H9 (cell line): ENCODE measurements at regions not wholly inside any gene's neighbourhood (a gene's known extent, or its start where the extent isn't known, plus 50 kb on each side); places are given as distances from the start of the nearest gene placed in this dataset.

Source experiments
- DNase-seq: peaks from one replicate; pipeline ENCODE4 v3.0.0-alpha.2; 2017
- H2AFZ ChIP-seq: one replicate; pipeline ENCODE4 v1.6.1; 2013; ENCODE audit warnings: mild to moderate bottlenecking, low read length, control low read depth, moderate library complexity
- H2AK5ac ChIP-seq: 2 replicates; pipeline ENCODE4 v1.6.1; 2013; ENCODE audit warnings: low read length, control low read depth, mixed read lengths; ENCODE audit not compliant: insufficient read length
- H2BK120ac ChIP-seq: one replicate; pipeline ENCODE4 v1.6.1; 2013; ENCODE audit warnings: low read depth, mild to moderate bottlenecking, low read length, control low read depth, inconsistent platforms; ENCODE audit not compliant: poor library complexity, severe bottlenecking
- H2BK12ac ChIP-seq: 2 replicates; pipeline ENCODE4 v1.6.1; 2013; ENCODE audit warnings: low read length, control low read depth, mixed read lengths, low read depth; ENCODE audit not compliant: insufficient read length
- H2BK15ac ChIP-seq: 2 replicates; pipeline ENCODE4 v1.6.1; 2013; ENCODE audit warnings: low read depth, low read length, control low read depth
- H2BK20ac ChIP-seq: one replicate; pipeline ENCODE4 v1.6.1; 2013; ENCODE audit warnings: low read depth, mild to moderate bottlenecking, low read length, control low read depth, inconsistent platforms; ENCODE audit not compliant: poor library complexity, severe bottlenecking
- H2BK5ac ChIP-seq: 2 replicates; pipeline ENCODE4 v1.6.1; 2013; ENCODE audit warnings: low read length, control low read depth, mixed read lengths; ENCODE audit not compliant: insufficient read length
- H3K14ac ChIP-seq: 2 replicates; pipeline ENCODE4 v1.6.1; 2013; ENCODE audit warnings: low read length, control low read depth; ENCODE audit not compliant: insufficient read depth
- H3K18ac ChIP-seq: 2 replicates; pipeline ENCODE4 v1.6.1; 2013; ENCODE audit warnings: low read depth, mild to moderate bottlenecking, mixed read lengths, low read length, control low read depth; ENCODE audit not compliant: insufficient read length
- H3K23ac ChIP-seq: 2 replicates; pipeline ENCODE4 v1.6.1; 2013; ENCODE audit warnings: low read length, control low read depth, mixed read lengths, low read depth; ENCODE audit not compliant: insufficient read length
- H3K23me2 ChIP-seq: 2 replicates; pipeline ENCODE4 v1.6.1; 2013; ENCODE audit warnings: low read depth, mild to moderate bottlenecking, mixed read lengths, low read length, control low read depth; ENCODE audit not compliant: insufficient read length, poor library complexity, severe bottlenecking
- H3K27ac ChIP-seq: 2 replicates; pipeline ENCODE4 v1.5.1; 2013; ENCODE audit warnings: low read length, control low read depth, mixed read lengths, low read depth; ENCODE audit not compliant: insufficient read length
- H3K27me3 ChIP-seq: 2 replicates; pipeline ENCODE4 v1.6.1; 2013; ENCODE audit warnings: low read length, control low read depth, inconsistent platforms; ENCODE audit not compliant: insufficient read depth
- H3K4ac ChIP-seq: 2 replicates; pipeline ENCODE4 v1.6.1; 2013; ENCODE audit warnings: low read depth, mild to moderate bottlenecking, control low read depth, inconsistent platforms, low read length, moderate library complexity
- H3K4me1 ChIP-seq: 2 replicates; pipeline ENCODE4 v1.6.1; 2013; ENCODE audit warnings: low read length, control low read depth, inconsistent platforms; ENCODE audit not compliant: insufficient read depth
- H3K4me2 ChIP-seq: 2 replicates; pipeline ENCODE4 v1.6.1; 2013; ENCODE audit warnings: low read length, control low read depth, mixed read lengths; ENCODE audit not compliant: insufficient read length, insufficient read depth
- H3K56ac ChIP-seq: 2 replicates; pipeline ENCODE4 v1.6.1; 2013; ENCODE audit warnings: low read depth, mild to moderate bottlenecking, mixed read lengths, low read length, control low read depth; ENCODE audit not compliant: insufficient read length
- H3K79me1 ChIP-seq: 2 replicates; pipeline ENCODE4 v1.6.1; 2013; ENCODE audit warnings: low read depth, mild to moderate bottlenecking, moderate library complexity, low read length, control low read depth, inconsistent platforms; ENCODE audit not compliant: insufficient read depth, poor library complexity, severe bottlenecking
- H3K79me2 ChIP-seq: 2 replicates; pipeline ENCODE4 v1.6.1; 2013; ENCODE audit warnings: low read length, control low read depth, inconsistent platforms; ENCODE audit not compliant: insufficient read depth
- H3K9ac ChIP-seq: 2 replicates; pipeline ENCODE4 v1.6.1; 2013; ENCODE audit warnings: low read length, control low read depth, mixed read lengths; ENCODE audit not compliant: insufficient read length; ENCODE audit errors: extremely low read depth
- H3K9me3 ChIP-seq: one replicate; pipeline ENCODE4 v1.6.1; 2013; ENCODE audit warnings: low read depth, low read length, inconsistent platforms; ENCODE audit not compliant: control insufficient read depth
- H3T11ph ChIP-seq: one replicate; pipeline ENCODE4 v1.6.1; 2013; ENCODE audit warnings: mild to moderate bottlenecking, low read length, control low read depth, inconsistent platforms
- H4K20me1 ChIP-seq: one replicate; pipeline ENCODE4 v1.6.1; 2013; ENCODE audit not compliant: control insufficient read depth, insufficient read length, insufficient read depth
- H4K5ac ChIP-seq: 2 replicates; pipeline ENCODE4 v1.6.1; 2013; ENCODE audit warnings: low read depth, mild to moderate bottlenecking, mixed read lengths, low read length, control low read depth; ENCODE audit not compliant: insufficient read length
- H4K8ac ChIP-seq: replicated peaks from 2 replicates; pipeline ENCODE4 v1.6.1; 2013; ENCODE audit warnings: low read length, control low read depth, mixed read lengths, low read depth; ENCODE audit not compliant: insufficient read length
- H4K91ac ChIP-seq: 2 replicates; pipeline ENCODE4 v1.6.1; 2013; ENCODE audit warnings: low read depth, mild to moderate bottlenecking, moderate library complexity, mixed read lengths, low read length, control low read depth; ENCODE audit not compliant: insufficient read length
- H3K27ac Mint-ChIP-seq, 3 experiments: 2 replicates in 2 of 3; 3 replicates in 1 of 3; pipeline ENCODE4 v1.8.0; 2020 to 2021; ENCODE audit warnings: mixed read lengths in 3 of 3, mild to moderate bottlenecking in 1 of 3, moderate library complexity in 1 of 3
- H3K27me3 Mint-ChIP-seq: 2 replicates; pipeline ENCODE4 v1.8.0; 2021; ENCODE audit warnings: low read depth, mild to moderate bottlenecking, moderate library complexity, mixed read lengths
- H3K36me3 Mint-ChIP-seq, 3 experiments: 2 replicates in 2 of 3; 3 replicates in 1 of 3; pipeline ENCODE4 v1.8.0; 2020 to 2021; ENCODE audit warnings: low read depth in 3 of 3, mixed read lengths in 3 of 3; ENCODE audit not compliant: insufficient read depth in 1 of 3
- H3K4me1 Mint-ChIP-seq, 2 experiments: 2 replicates each; pipeline ENCODE4 v1.8.0; 2020; ENCODE audit warnings: mixed read lengths in 2 of 2
- H3K4me3 Mint-ChIP-seq, 2 experiments: 2 replicates in 1 of 2; 3 replicates in 1 of 2; pipeline ENCODE4 v1.8.0; 2020 to 2021; ENCODE audit warnings: mild to moderate bottlenecking in 2 of 2, mixed read lengths in 2 of 2, moderate library complexity in 1 of 2
- H3K9me3 Mint-ChIP-seq, 2 experiments: 2 replicates in 1 of 2; 3 replicates in 1 of 2; pipeline ENCODE4 v1.8.0; 2020; ENCODE audit warnings: mild to moderate bottlenecking in 2 of 2, mixed read lengths in 2 of 2, moderate library complexity in 1 of 2
- TF ChIP-seq, protein P1 (sequence below): fragments of 200-600 bp; sonication (generic); conservative IDR thresholded peaks from 3 replicates; pipeline ENCODE4 v1.8.0; 2021; ENCODE audit warnings: antibody characterized with exemption, mild to moderate bottlenecking

GRCh38 chr18:4658804-4659203 is 203.7 kb upstream of the DLGAP1 start:
- TF ChIP-seq, protein P1, sequence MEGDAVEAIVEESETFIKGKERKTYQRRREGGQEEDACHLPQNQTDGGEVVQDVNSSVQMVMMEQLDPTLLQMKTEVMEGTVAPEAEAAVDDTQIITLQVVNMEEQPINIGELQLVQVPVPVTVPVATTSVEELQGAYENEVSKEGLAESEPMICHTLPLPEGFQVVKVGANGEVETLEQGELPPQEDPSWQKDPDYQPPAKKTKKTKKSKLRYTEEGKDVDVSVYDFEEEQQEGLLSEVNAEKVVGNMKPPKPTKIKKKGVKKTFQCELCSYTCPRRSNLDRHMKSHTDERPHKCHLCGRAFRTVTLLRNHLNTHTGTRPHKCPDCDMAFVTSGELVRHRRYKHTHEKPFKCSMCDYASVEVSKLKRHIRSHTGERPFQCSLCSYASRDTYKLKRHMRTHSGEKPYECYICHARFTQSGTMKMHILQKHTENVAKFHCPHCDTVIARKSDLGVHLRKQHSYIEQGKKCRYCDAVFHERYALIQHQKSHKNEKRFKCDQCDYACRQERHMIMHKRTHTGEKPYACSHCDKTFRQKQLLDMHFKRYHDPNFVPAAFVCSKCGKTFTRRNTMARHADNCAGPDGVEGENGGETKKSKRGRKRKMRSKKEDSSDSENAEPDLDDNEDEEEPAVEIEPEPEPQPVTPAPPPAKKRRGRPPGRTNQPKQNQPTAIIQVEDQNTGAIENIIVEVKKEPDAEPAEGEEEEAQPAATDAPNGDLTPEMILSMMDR: no peak
- Histone ChIP-seq H4K8ac (no peak overlapping the region), H3K27ac (no peak overlapping the region)

More at GRCh38 chr18:4658804-4659203, 203.7 kb upstream of the DLGAP1 start:
- no peak overlapping the region for H4K91ac ChIP-seq
- H4K5ac ChIP-seq: no peak overlapping the region
- H3K9ac ChIP-seq: no peak overlapping the region
- DNase-seq: no peak
- Mint-ChIP-seq H3K4me3 (no peak overlapping the region), H3K36me3 (peaks cover 0 to 5% (median 3%) of the 10 kb centered on the region in 3 experiments; a peak in 4 of 7 replicates), H3K4me1 (no peaks in the 10 kb centered on the region), H3K27ac (no peak overlapping the region), H3K9me3 (peaks cover 0 to 13% of the 10 kb centered on the region in 2 experiments; a peak in 4 of 5 replicates), H3K27me3 (no peaks in the 10 kb centered on the region)
- no peaks in the 10 kb centered on the region for H3K27me3 ChIP-seq
- no peak overlapping the region for H3K4ac ChIP-seq
- H3T11ph ChIP-seq: no peak overlapping the region
- H2BK20ac ChIP-seq: no peak overlapping the region
- no peak overlapping the region for H3K14ac ChIP-seq
- no peak overlapping the region for H2AK5ac ChIP-seq
- no peaks in the 10 kb centered on the region for H3K23me2 ChIP-seq
- no peak overlapping the region for H3K18ac ChIP-seq
- H4K20me1 ChIP-seq: no peaks in the 10 kb centered on the region
- no peak overlapping the region for H2BK15ac ChIP-seq
- no peak overlapping the region for H2AFZ ChIP-seq
- H2BK12ac ChIP-seq: no peak overlapping the region
- H3K9me3 ChIP-seq: no peaks in the 10 kb centered on the region
- H3K4me2 ChIP-seq: no peak overlapping the region
- H2BK120ac ChIP-seq: no peak overlapping the region
- no peak overlapping the region for H2BK5ac ChIP-seq
- H3K79me1 ChIP-seq: no peaks in the 10 kb centered on the region
- H3K23ac ChIP-seq: no peak overlapping the region
- no peak overlapping the region for H3K56ac ChIP-seq
- no peaks in the 10 kb centered on the region for H3K79me2 ChIP-seq
- no peaks in the 10 kb centered on the region for H3K4me1 ChIP-seq
